LNCAP (cell line): ENCODE measurements at regions not wholly inside any gene's neighbourhood (a gene's known extent, or its start where the extent isn't known, plus 50 kb on each side); places are given as distances from the start of the nearest gene placed in this dataset.
A peak's percentile ranks its signal among the peaks of the same experiment; 100 is the strongest.

ENCODE experiments used
- TF ChIP-seq, protein P1 (sequence below): fragments of 450-650 bp; IDR thresholded peaks from 2 replicates; pipeline ENCODE4 v1.5.1; 2017; ENCODE audit warnings: mild to moderate bottlenecking

DNA sequence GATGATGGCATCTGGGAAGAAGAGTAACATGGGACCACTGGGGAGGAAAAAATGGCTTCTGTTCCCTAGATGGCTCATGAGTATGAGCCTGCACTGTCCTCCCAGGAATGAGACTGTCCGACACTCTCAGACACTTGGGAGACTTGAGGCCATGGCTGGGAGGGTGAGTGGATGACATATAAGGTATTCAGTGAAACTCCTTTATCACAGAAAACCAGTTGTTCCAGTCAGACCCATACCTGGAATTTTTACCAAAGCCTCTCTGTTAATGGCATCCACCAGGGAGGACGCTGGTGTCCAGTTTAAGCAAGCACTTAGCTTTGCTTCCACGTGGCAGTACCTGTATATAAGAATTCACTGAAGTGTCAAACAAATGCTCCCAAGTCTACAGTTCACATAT lies 116.7 kb upstream of the C10orf90 start:
- TF ChIP-seq, protein P1, sequence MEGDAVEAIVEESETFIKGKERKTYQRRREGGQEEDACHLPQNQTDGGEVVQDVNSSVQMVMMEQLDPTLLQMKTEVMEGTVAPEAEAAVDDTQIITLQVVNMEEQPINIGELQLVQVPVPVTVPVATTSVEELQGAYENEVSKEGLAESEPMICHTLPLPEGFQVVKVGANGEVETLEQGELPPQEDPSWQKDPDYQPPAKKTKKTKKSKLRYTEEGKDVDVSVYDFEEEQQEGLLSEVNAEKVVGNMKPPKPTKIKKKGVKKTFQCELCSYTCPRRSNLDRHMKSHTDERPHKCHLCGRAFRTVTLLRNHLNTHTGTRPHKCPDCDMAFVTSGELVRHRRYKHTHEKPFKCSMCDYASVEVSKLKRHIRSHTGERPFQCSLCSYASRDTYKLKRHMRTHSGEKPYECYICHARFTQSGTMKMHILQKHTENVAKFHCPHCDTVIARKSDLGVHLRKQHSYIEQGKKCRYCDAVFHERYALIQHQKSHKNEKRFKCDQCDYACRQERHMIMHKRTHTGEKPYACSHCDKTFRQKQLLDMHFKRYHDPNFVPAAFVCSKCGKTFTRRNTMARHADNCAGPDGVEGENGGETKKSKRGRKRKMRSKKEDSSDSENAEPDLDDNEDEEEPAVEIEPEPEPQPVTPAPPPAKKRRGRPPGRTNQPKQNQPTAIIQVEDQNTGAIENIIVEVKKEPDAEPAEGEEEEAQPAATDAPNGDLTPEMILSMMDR: no peak

DNA sequence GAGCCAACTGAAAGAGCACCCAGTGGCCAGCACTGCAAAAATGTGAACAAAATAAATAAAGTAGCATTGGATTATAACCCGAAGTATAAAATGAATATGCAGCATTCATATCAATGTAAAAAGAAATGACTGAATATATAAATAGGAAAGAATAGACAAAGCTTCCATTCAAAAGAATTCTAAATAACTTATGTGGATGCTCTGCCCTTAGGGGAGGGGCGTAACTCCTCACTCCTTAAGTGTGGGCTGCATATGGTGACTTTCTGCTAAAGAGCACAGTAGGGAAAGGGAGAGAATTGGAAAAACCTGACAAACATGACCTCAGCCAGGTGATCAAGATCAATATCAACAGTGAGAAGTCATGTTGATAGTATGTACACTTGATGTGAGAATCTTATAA lies 109.9 kb upstream of the DOCK1 start:
- TF ChIP-seq, protein P1: no peak

DNA sequence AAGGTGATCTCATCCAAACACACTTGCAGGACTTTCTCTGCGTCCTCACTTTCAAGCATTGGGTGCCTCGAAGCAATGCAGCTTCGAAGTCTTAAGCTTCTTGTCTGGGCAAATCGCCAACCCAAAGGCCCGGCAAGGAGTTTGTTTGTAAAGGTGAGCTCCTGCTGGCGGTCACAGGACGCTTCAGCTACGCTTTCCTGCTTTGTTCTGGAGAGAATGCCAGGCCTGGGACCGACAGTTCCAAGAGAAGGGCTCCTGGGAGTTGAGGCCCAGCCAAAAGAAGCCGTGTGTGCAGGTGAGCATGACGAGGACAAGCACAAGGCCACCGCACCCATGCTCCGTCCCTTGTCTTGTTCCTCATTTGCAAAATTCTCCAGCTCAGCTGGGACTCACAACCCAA lies 106.6 kb upstream of the DOCK1 start:
- TF ChIP-seq, protein P1: 0 out of 2 replicates have a peak, but pooled peaks have one; percentile 11

DNA sequence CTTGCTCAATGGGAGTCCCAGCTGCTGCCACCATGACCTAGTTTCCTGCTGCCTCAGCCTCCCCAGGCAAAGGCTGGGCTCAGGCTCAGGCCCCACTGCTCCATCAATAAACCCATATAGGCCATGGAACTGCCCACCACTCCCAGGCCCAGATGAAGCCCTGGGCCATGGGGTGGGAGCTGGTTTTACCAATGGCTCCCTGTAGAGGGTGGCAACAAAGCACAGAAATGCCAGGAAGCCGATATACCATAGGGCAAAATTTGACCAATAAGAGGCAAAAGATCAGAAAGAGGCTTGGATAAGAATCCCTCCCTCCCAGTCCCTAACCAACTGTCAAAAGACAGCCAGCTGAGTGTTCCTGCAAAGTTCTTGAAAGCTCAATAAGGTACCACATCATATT lies 101.8 kb upstream of the DOCK1 start:
- TF ChIP-seq, protein P1: no peak

- TF ChIP-seq, protein P1: no peak
Measured at GRCh38 chr10:126804396-126804795, 100.8 kb upstream of the DOCK1 start.

GRCh38 chr10:126806498-126806897 lies 98.7 kb upstream of the DOCK1 start:
- TF ChIP-seq, protein P1: no peak

- TF ChIP-seq, protein P1: no peak
Measured at GRCh38 chr10:126806991-126807702, 98.1 kb upstream of the DOCK1 start.

DNA sequence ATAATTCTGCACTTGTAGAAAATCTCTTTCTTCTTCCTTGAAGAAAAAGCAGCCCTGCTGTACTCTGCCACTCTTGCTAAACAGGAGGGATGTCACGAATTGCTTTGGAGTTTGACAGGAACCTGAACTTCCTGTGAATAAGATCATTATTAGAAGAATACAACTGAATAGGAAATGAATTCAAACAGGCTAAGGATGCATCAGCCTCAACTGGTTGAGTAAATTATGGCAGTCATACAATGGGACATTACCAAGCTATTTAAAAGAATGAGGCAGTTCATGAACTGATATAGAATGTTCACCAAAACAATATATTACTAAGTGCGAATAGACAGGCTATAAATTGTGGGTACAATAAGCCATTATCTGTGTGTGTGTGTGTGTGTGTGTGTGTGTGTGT lies 97.1 kb upstream of the DOCK1 start:
- TF ChIP-seq, protein P1: no peak
